OCI-LY7 (cell line): ENCODE measurements at regions not wholly inside any gene's neighbourhood (a gene's known extent, or its start where the extent isn't known, plus 50 kb on each side); places are given as distances from the start of the nearest gene placed in this dataset.

ENCODE experiments used
- BruUV-seq: library from RNA; stranded (reverse); fragments of 400-500 nt; replicated peaks from 2 replicates; lab custom pipeline; 2021; lab: Mats Ljungman, UMichigan
- CTCF ChIA-PET: fragments of 300-600 bp; sonication (Branson Sonifier 250); formaldehyde crosslinking; loops from one replicate; lab custom pipeline; 2022; ENCODE audit warnings: antibody characterized with exemption; ENCODE audit not compliant: unreplicated experiment; lab: Charles Lee
- POLR2A ChIA-PET: fragments of 300-600 bp; sonication (Branson Sonifier 250); formaldehyde crosslinking; loops from one replicate; lab custom pipeline; 2022; ENCODE audit warnings: antibody characterized with exemption; lab: Charles Lee
- DNase-seq: peaks from one replicate; pipeline ENCODE4 v3.0.0-alpha.2; 2015; ENCODE audit warnings: low spot score
- H2AFZ ChIP-seq: fragments of 200-600 bp; sonication (generic), shearing (Covaris generic); 2 replicates; pipeline ENCODE4 v1.6.1; 2014; ENCODE audit warnings: mild to moderate bottlenecking, antibody characterized with exemption, low read length, moderate library complexity
- H3K27ac ChIP-seq: fragments of 200-600 bp; sonication (generic); 2 replicates; pipeline ENCODE4 v1.5.1; 2014; ENCODE audit warnings: mixed run types, low read depth, mild to moderate bottlenecking, moderate library complexity, low read length, inconsistent platforms; ENCODE audit not compliant: poor library complexity, severe bottlenecking
- H3K36me3 ChIP-seq: fragments of 200-600 bp; sonication (generic); 2 replicates; pipeline ENCODE4 v1.6.1; 2014; ENCODE audit warnings: mild to moderate bottlenecking, antibody characterized with exemption, low read length, moderate library complexity, mixed read lengths; ENCODE audit not compliant: insufficient read depth
- H3K4me1 ChIP-seq: fragments of 200-600 bp; sonication (generic); 2 replicates; pipeline ENCODE4 v1.5.1; 2014; ENCODE audit warnings: mild to moderate bottlenecking, low read length; ENCODE audit not compliant: insufficient read depth, poor library complexity, severe bottlenecking
- H3K4me2 ChIP-seq: fragments of 200-600 bp; sonication (generic); 2 replicates; pipeline ENCODE4 v1.6.1; 2014; ENCODE audit warnings: mild to moderate bottlenecking, low read length
- H3K4me3 ChIP-seq: fragments of 200-600 bp; sonication (generic); 2 replicates; pipeline ENCODE4 v1.5.1; 2014; ENCODE audit warnings: mild to moderate bottlenecking, low read depth, low read length; ENCODE audit not compliant: poor library complexity, severe bottlenecking
- H3K79me2 ChIP-seq: fragments of 200-600 bp; sonication (generic); 2 replicates; pipeline ENCODE4 v1.6.1; 2016; ENCODE audit warnings: low read depth, mild to moderate bottlenecking, low read length, moderate library complexity, mixed read lengths; ENCODE audit not compliant: insufficient read depth
- H3K9me2 ChIP-seq: fragments of 200-600 bp; sonication (generic); 2 replicates; pipeline ENCODE4 v1.6.1; 2016; ENCODE audit warnings: mild to moderate bottlenecking, low read length, mixed read lengths; ENCODE audit not compliant: insufficient read depth
- H3K9me3 ChIP-seq: fragments of 200-600 bp; sonication (generic); 2 replicates; pipeline ENCODE4 v1.6.1; 2014; ENCODE audit warnings: mild to moderate bottlenecking, mixed run types, low read length, mixed read lengths
- H4K20me1 ChIP-seq: fragments of 200-600 bp; sonication (generic); 2 replicates; pipeline ENCODE4 v1.6.1; 2014; ENCODE audit warnings: mild to moderate bottlenecking, antibody characterized with exemption, low read length, moderate library complexity, mixed read lengths; ENCODE audit not compliant: insufficient read depth
- CTCF ChIP-seq: fragments of 200-600 bp; sonication (generic); conservative IDR thresholded peaks from 2 replicates; pipeline ENCODE4 v1.5.1; 2014; ENCODE audit warnings: mild to moderate bottlenecking, antibody characterized with exemption, low read length, moderate library complexity, mixed read lengths
- EZH2phosphoT487 ChIP-seq: fragments of 200-600 bp; sonication (generic); IDR thresholded peaks from 2 replicates; pipeline ENCODE4 v1.6.1; 2018; ENCODE audit warnings: low read depth, borderline replicate concordance, mild to moderate bottlenecking, mixed run types, antibody characterized with exemption, low read length, moderate library complexity, mixed read lengths
- intact Hi-C: fragments of 100-400 bp; cut with micrococcal nuclease; formaldehyde crosslinking; loops from one replicate; pipeline ENCODE4 v1.10.0; 2022; ENCODE audit not compliant: unreplicated experiment

GRCh38 chr6:94349227-94349626 lies 929.9 kb upstream of the EPHA7 start:
- ChIA-PET CTCF (no interaction called here), POLR2A (no interaction called here)
- Histone ChIP-seq H3K4me2 (no peak overlapping the region), H3K9me3 (no peaks in the 10 kb centered on the region), H3K4me1 (no peaks in the 10 kb centered on the region), H3K27ac (no peak overlapping the region), H4K20me1 (no peaks in the 10 kb centered on the region), H3K4me3 (no peak overlapping the region), H3K79me2 (no peaks in the 10 kb centered on the region), H3K9me2 (no peaks in the 10 kb centered on the region), H3K36me3 (no peaks in the 10 kb centered on the region), H2AFZ (no peak overlapping the region)
- DNase-seq: no peak
- intact Hi-C loops: no loop called here
- BruUV-seq: no TSS peak
- TF ChIP-seq EZH2phosphoT487: no peak
- no peak for TF ChIP-seq CTCF

DNA sequence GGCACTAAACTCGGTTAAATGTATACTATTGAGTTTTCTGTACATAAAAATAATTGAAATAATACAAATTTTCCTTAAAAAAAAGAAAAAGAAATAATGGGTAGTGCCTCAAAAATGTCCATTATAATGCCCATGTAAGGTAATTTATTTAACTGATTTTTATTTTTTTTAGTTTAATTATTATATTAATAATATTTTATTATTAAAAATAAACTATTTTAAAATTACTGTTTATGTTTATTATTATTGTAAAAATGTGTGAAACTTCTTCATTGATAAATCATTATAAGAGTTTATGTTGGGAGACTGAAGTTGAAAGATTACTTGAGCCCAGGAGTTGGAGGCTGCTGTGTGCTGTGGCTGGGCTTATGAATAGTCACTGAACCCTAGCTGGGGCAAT lies 925.5 kb upstream of the EPHA7 start:
- no TSS peak for BruUV-seq
- intact Hi-C loops: no loop called here
- no peak overlapping the region for H3K27ac ChIP-seq
- DNase-seq: no peak
- no peaks in the 10 kb centered on the region for H3K9me2 ChIP-seq
- H3K36me3 ChIP-seq: no peaks in the 10 kb centered on the region
- H4K20me1 ChIP-seq: no peaks in the 10 kb centered on the region
- CTCF ChIA-PET: no interaction called here
- POLR2A ChIA-PET: no interaction called here
- H3K4me2 ChIP-seq: no peak overlapping the region
- H2AFZ ChIP-seq: no peak overlapping the region
- H3K4me1 ChIP-seq: no peaks in the 10 kb centered on the region
- TF ChIP-seq EZH2phosphoT487 (no peak), CTCF (no peak)
- H3K9me3 ChIP-seq: no peaks in the 10 kb centered on the region
- no peaks in the 10 kb centered on the region for H3K79me2 ChIP-seq
- no peak overlapping the region for H3K4me3 ChIP-seq

- Histone ChIP-seq H3K4me1 (no peaks in the 10 kb centered on the region), H3K9me2 (no peaks in the 10 kb centered on the region), H3K79me2 (no peaks in the 10 kb centered on the region), H4K20me1 (no peaks in the 10 kb centered on the region), H2AFZ (no peak overlapping the region), H3K27ac (no peak overlapping the region), H3K4me3 (no peak overlapping the region), H3K4me2 (no peak overlapping the region), H3K9me3 (no peaks in the 10 kb centered on the region), H3K36me3 (no peaks in the 10 kb centered on the region)
- ChIA-PET CTCF (no interaction called here), POLR2A (no interaction called here)
- no peak for DNase-seq
- TF ChIP-seq EZH2phosphoT487 (no peak), CTCF (no peak)
- BruUV-seq: no TSS peak
- intact Hi-C loops: no loop called here
Measured at GRCh38 chr6:94341173-94341572, 921.8 kb upstream of the EPHA7 start.
